Thyroid gland (tissue), 4 donors: ENCODE measurements at regions not wholly inside any gene's neighbourhood (a gene's known extent, or its start where the extent isn't known, plus 50 kb on each side); places are given as distances from the start of the nearest gene placed in this dataset.

ENCODE experiments used
- CTCF ChIP-seq, 6 experiments: fragments of 200-600 bp in 3 of 6; fragments of 450-650 bp in 3 of 6; sonication (generic) in 3 of 6; IDR thresholded peaks; one replicate each; pipeline ENCODE4 v1.5.1; 2016 to 2019; ENCODE audit warnings: antibody characterized with exemption in 6 of 6, mild to moderate bottlenecking in 2 of 6, inconsistent platforms in 1 of 6, moderate library complexity in 1 of 6
- POLR2A ChIP-seq, 2 donors: fragments of 450-650 bp; IDR thresholded peaks; one replicate each; pipeline ENCODE4 v1.6.1; 2017; ENCODE audit warnings: antibody characterized with exemption in 2 of 2, mild to moderate bottlenecking in 2 of 2, moderate library complexity in 1 of 2

GRCh38 chr13:39110518-39111097, 72.4 kb downstream of the NHLRC3 start:
- no peak for TF ChIP-seq CTCF (IDR thresholded peaks at IDR 0.05)
- no peak for TF ChIP-seq POLR2A (IDR thresholded peaks at IDR 0.05)
